Brain pericyte (primary cell): ENCODE measurements at regions not wholly inside any gene's neighbourhood (a gene's known extent, or its start where the extent isn't known, plus 50 kb on each side); places are given as distances from the start of the nearest gene placed in this dataset.
"Not testable (repeated sequence)": the region's sequence is repeated elsewhere in the genome, so short reads cannot be mapped to it uniquely, and the experiment has no call there.

Source experiments
- DNase-seq: peaks from one replicate; pipeline ENCODE4 v3.0.0-alpha.2; 2012; ENCODE audit warnings: low read depth, low spot score

- DNase-seq, result no peak
Measured at GRCh38 chr12:17695495-17695894, 394.5 kb downstream of the RERGL start.

DNA sequence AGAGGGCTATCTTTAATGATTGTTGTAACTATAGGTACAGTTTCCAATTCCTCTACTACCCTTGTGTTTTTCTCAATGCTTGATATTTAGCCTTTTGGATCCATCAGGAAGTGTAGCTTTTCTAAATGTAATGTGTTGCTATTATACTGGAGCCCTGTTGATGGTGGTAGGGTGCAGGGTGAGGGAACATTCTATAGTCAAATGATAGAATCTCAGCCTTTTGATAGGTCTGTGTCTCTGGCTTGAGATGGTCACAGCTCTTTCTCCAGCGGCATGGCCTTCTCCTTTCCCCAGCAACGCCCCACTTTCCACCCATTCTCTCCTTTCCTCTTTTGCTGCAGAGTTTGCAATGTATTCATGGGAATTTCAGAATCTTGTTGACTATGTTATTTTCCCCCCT, 398.6 kb downstream of the RERGL start:
- DNase-seq, result no peak

GRCh38 chr12:17680220-17680619, 409.8 kb downstream of the RERGL start:
- DNase-seq, result no peak

DNA sequence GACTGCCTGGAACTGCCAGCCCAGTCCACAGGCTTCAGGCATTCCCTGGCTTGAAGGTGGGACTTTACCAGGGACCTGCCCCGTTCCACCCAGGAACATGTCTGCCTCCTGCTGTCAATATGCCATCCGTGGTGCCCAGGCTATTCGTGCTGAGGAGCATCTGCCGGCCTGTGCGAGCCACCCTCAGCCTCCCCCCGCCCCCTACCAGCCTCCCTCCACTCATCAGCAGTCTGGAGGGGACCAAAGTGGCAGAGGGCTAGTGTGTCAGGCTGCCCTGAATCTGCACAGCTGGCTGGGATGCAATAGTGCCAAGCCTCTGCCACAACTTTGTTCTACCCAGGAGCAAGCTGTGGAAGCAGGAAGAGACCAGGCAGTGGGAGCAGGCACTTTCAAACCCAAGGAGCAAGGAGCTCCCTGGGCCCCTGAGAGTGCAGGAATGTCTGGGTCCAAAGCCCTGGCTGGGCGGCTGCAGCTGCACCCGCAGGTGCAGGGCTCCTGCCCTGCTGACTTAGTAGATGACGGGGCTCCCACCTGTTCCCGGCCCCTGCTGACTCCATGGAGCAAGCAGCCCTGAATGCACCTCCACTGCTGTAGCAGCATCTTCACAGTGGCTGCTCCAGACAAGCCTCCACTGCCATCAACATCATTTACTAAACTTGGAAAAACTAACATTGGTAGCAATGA, 423.2 kb downstream of the RERGL start:
- DNase-seq, result no peak

DNA sequence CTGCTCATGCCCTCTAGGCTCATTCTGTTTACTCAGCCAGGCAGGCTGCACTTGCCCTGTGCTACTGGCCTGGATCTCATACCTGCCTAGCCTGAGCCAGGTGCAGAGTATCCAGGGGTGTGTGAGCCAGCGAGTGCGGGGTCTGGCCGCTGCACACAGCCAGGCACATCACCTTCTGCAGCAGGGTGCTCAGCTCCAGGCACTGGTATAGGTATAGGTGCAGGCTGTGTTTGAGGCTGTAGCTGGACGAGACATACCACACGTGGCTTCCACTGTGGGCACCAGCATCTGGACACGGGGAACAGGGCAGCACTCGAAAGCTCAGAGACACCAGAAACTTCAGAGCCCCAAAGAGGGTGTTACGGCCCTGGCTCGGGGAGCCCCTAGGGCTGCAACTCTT, 424.2 kb downstream of the RERGL start:
- DNase-seq, result no peak

DNA sequence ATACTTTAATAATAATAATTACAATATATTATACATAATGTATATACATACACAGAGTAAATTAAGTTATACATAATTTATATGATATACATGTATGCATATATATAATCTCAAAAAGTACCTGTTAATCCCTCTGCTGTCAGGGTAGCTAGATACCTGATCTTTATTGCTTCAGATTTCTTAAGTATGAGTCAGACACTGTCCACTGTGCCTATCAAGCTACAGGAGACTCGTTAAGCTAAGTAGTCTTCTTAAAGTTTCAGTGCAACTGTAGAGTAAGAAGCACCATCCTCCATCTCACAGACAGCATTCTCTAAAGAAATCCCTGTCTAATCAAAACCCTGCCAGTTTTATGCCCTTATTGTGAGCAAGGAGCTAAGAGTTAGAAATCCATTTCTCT, 428.7 kb downstream of the RERGL start:
- DNase-seq, result no peak

- DNase-seq, result no peak
Measured at GRCh38 chr12:17652436-17652835, 437.6 kb downstream of the RERGL start.

- DNase-seq, result no peak
Measured at GRCh38 chr12:17642340-17642650, 447.7 kb downstream of the RERGL start.

- DNase-seq, result no peak
Measured at GRCh38 chr12:17640615-17641014, 449.4 kb downstream of the RERGL start.

DNA sequence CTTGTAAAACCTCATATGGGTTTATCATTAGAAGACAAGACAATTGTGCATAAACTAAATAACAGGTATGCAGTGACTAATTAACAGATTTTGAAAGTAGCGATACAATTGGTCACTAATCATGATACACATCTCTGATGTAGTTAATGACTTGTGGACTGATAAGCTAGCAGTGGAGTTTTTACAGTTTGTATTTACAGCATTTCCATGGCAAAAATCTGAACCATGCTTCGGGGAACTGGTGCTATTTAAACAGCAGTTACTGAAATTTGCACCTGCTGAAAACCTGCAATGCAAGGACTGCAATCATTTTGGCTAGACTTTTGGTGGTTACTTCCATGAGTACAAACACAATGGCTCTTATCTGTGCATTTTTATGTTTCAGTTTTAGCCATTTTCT, 471.2 kb downstream of the RERGL start:
- DNase-seq, result no peak

DNA sequence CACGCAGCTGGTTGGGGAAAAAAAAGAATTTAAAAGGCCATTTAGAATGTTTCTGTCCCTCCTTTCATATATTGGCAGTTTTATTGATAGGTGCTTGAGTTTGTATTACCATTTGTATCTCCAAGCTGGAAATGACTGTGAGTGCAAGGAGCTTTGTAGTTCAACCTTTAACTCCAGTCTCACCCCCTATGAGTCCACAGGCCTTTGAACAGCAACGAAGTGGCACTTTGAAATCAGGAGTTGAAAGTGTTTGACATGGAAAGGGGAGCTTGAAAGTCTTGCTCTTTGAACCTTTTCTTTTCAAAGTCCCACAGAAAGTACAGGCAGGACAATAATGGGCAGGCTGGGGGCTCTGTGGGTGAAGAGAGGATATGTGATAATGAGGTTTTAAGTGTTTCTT, 480.3 kb downstream of the RERGL start:
- DNase-seq, result no peak

- no peak for DNase-seq
Measured at GRCh38 chr12:17609153-17609552, 480.8 kb downstream of the RERGL start.

DNA sequence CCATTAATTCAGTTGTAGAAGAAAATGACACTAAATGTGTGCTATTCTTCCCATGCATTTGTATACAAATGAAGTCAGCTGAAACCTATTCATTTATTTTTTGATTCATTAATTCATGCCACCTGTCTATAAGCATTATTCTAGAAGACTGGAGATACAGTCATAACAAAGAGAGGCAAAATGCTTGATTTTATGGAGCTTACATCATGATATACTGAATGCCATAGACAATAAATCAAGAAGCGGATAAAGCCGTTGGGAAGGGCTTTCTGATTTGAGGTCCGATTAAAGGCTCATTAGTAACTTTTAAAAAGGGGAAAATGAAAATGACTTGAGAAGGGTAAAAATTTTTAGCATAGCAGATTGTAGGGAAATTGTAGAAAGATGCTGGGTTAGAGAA, 494.9 kb downstream of the RERGL start:
- DNase-seq, result no peak

DNA sequence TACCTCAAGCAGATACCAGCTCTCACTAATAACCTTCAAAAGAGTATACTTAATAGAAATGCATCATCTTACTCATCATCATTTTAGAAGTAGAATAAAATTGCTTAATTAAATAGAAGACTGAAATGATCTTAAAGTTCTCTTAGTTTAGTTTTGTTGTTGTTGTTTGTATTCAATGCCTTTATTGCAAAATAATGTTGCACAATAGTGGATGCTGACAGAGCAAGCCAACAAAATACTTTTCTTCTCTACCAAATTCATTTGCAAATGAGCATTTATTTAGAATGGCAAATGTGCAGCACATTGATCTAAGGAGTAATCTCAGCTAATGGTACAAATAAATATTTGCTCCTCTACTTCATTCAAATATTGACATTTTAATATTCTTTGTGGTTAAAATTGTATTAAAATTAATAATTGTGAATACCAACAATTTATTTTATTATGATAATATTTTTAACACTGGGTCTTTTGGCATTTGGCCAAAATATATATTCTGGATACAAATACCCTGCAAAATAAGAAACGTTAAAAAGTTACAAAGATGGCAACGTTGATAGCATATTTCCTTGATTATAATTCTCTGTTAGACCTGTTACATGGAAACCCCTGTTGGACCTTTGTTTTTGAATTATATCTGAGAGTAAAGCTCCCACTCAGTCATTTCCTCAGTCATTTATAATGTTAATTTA, 496.1 kb downstream of the RERGL start:
- no peak for DNase-seq

DNA sequence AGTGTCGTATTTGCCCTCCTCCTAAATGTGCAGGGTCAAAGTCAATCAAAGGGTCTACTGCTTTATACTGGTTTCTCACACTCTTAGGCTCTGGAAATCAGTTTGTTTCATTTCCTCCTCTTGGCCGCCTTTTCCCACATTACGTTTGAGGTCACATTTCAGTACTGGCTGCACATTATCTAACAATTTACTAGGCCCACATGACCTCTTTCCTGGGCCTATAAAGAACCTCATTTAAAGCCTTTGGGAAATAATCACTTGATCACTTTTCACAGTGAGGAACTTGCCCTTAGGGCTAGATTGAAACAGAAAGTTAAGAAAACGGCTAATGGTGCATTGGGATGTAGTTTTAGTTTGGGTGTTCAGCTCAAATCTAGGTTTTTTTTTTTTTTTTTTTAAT, 497.5 kb downstream of the RERGL start:
- no peak for DNase-seq

- DNase-seq, result no peak
Measured at GRCh38 chr12:17591005-17591681, 498.9 kb downstream of the RERGL start.

DNA sequence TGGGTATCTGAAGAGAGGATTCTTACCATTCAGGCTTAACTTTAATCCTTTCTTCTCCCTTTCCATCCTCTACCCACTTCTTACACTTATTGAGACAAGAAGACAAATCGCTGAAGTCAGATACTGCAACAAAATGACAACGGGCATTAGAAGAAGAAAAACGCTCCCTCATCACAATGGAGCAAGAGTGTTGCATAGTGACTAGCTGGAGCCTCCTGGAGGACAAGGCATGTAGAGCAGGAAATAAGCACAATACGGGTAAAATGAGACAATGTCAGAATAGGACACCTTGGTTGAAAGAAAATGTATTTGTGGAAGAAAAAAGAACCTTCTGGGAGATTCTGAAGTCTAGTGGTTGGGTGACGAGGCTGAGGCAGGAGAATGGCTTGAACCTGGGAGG, 501.0 kb downstream of the RERGL start:
- DNase-seq, result no peak

GRCh38 chr12:17579205-17580026, 510.6 kb downstream of the RERGL start:
- no peak for DNase-seq

DNA sequence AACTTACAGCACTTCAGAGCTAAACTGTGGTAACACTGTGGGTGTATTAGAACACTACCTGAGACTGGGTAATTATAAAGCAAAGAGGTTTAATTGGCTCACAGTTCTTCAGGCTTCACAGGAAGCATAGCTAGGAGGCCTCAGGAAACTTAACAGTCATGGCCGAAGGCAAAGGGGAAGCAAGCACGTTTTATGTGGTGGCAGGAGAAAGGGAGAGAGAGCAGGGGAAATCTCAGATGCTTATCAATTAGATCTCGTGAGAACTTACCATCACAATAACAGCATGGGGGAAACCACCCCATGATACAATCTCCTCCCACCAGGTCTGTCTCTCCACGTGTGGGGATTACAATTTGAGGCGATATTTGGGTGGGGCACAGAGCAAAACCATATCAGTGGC, 512.6 kb downstream of the RERGL start:
- no peak for DNase-seq

DNA sequence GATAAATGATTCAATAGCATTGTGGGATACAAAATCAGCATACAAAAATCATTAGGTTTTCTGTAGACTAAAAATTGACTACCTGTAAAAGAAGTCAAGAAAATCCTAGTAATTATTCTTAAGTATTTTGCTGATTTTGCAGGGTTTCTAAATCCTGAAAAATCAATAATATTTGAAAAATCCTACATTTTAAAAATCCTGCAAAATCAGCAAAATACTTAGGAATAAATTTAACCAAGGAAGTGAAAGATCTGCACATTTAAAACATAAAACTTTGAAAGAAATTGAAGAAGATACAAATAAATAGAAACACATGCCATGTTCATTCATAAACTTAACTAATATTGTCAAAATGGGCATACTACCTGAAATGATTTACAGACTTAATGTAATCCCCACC, 517.7 kb downstream of the RERGL start:
- no peak for DNase-seq

DNA sequence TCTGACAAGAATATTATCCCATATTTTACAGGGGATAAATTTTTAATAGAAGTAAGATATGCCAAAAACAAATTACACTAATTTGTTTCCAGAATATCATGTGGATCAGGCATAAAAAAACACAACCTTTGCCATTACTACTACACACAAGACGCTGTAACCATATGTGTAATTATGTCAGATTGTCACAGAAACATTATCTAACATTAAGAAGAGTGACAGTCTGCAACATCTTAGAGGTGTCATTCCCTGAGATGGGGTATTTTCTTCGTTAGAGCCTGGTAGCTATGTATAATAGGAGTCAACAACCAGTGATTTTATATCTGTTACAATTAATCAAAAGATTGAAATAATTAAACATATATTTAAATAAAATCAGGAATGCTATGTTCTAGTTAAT, 518.9 kb downstream of the RERGL start:
- DNase-seq, result no peak

DNA sequence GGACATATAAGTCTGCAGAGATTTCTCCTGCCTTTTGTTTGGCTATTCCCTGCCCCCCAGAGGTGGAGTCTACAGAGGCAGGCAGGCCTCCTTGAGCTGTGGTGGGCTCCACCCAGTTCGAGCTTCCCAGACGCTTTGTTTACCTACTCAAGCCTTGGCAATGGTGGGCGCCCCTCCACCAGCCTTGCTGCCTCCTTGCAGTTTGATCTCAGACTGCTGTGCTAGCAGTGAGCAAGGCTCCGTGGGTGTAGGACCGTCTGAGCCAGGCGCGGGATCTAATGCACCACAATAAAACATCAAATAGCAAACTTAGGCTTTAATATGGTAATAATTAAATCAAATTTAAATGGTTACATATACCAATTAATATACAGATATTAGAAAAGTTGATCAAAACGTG, 525.4 kb downstream of the RERGL start:
- not testable (repeated sequence) for DNase-seq
